ENCODE measurements at regions not wholly inside any gene's neighbourhood (a gene's known extent, or its start where the extent isn't known, plus 50 kb on each side); places are given as distances from the start of the nearest gene placed in this dataset.

DNA sequence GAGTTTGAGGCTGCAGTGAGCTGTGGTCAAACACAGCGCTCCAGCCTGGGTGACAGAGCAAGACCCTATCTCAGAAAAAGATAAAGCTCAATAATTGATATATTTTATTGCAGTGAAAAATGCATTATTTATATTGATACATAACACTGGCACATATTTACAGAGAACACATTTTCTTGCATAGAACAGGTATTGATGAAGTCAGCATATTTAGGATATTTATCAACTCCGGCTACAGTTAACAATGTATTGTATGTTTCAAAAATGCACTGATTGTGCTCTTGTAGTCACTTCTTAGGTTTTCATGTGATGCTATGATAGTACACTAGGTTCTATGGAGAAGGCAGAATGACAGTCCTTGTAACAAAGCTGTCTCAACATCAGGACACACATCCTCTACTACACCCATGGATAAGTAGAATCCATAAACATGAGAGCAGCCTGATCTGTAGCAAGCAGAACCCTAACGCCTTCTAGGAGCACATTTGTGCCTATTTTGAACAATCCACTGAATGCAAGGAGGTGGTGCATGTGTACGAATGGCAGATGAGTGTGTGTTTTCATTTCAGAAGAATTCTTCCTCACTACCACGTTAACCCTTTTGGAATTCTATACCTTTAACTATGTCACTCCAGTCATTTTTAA lies 586.1 kb upstream of the CELF2 start:
- no peaks in the 10 kb centered on the region for H3K27me3 ChIP-seq (ENCODE audit: control insufficient read depth in 1 of 2, insufficient read depth in 2 of 2, low read length in 2 of 2)
- no peaks in the 10 kb centered on the region for H3K4me1 ChIP-seq (ENCODE audit: control insufficient read depth in 2 of 2, insufficient read depth in 2 of 2, low read length in 1 of 2)
- no peaks in the 10 kb centered on the region for H3K9me3 ChIP-seq (ENCODE audit: control insufficient read depth in 2 of 2, insufficient read depth in 1 of 2, low read depth in 1 of 2, low read length in 1 of 2)
- no peaks in the 10 kb centered on the region for H3K36me3 ChIP-seq (ENCODE audit: control insufficient read depth in 2 of 2, insufficient read depth in 2 of 2, low read length in 1 of 2)
- WGBS, 2 donors = 71% methylated on average over 5 of the region's 5 CpGs
- no peak overlapping the region for H3K27ac ChIP-seq (ENCODE audit: low read depth in 2 of 2, low read length in 1 of 2)
- no peak overlapping the region for H3K4me3 ChIP-seq (ENCODE audit: low read depth in 1 of 2, low read length in 2 of 2)

DNA sequence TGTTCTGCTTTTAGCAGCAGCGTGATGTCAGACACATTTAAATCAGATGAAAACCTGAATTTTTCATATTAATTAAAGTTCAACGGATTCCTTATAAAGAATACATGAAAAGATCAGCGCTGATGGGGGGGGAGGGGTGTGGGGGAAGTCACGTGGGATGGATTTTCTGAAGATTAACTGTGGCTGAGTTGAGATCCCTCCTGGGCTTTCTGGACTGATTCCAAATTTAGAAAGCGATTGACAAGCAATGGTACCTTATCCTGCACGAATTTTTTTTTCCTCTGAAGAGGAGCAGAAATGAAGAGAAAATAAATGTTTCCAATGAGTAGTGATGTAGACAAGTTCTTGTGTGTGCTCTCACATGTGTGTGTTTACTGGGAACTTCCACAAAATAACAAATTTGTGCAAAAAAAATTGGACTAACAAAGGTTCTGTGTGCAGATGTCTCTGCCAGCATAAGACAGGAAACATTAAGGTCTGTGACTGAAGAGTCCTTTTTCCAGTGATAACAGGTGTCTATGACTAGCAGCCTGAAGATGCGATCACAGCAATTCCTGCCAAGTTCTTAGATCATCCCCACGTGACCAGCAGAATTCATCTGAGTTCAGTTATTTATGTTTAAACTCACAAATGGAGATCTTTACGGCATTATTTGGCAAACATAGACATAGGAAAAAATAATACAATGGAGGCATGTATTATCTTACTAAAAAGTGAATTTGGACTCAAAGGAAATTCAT lies 585.2 kb upstream of the CELF2 start:
- Histone ChIP-seq H3K9me3 (ENCODE audit: control insufficient read depth in 2 of 2, insufficient read depth in 1 of 2, low read depth in 1 of 2, low read length in 1 of 2) (no peaks in the 10 kb centered on the region), H3K4me3 (ENCODE audit: low read depth in 1 of 2, low read length in 2 of 2) (no peak overlapping the region), H3K4me1 (ENCODE audit: control insufficient read depth in 2 of 2, insufficient read depth in 2 of 2, low read length in 1 of 2) (no peaks in the 10 kb centered on the region), H3K27ac (ENCODE audit: low read depth in 2 of 2, low read length in 1 of 2) (no peak overlapping the region), H3K36me3 (ENCODE audit: control insufficient read depth in 2 of 2, insufficient read depth in 2 of 2, low read length in 1 of 2) (no peaks in the 10 kb centered on the region), H3K27me3 (ENCODE audit: control insufficient read depth in 1 of 2, insufficient read depth in 2 of 2, low read length in 2 of 2) (no peaks in the 10 kb centered on the region)
- WGBS, 2 donors = 40 to 50% methylated on average over 9 of the region's 9 CpGs

DNA sequence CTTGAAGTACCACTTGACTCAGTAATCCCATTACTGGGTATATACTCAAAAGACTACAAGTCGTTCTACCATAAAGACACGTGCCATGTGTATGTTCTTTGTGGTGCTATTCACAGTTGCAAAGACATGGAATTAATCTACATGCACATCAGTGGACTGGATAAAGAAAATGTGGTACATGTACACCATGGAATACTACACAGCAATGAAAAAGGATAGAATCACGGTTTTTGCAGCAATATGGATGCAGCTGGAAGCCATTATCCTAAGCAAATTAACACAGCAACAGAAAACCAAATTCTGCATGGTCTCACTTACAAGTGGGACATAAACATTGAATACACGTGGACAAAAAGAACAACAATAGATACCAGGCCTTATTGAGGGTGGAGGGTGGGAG lies 583.4 kb upstream of the CELF2 start:
- H3K4me1 ChIP-seq (ENCODE audit: control insufficient read depth in 2 of 2, insufficient read depth in 2 of 2, low read length in 1 of 2) = no peaks in the 10 kb centered on the region
- no peak overlapping the region for H3K27ac ChIP-seq (ENCODE audit: low read depth in 2 of 2, low read length in 1 of 2)
- H3K36me3 ChIP-seq (ENCODE audit: control insufficient read depth in 2 of 2, insufficient read depth in 2 of 2, low read length in 1 of 2) = no peaks in the 10 kb centered on the region
- no peak overlapping the region for H3K4me3 ChIP-seq (ENCODE audit: low read depth in 1 of 2, low read length in 2 of 2)
- H3K9me3 ChIP-seq (ENCODE audit: control insufficient read depth in 2 of 2, insufficient read depth in 1 of 2, low read depth in 1 of 2, low read length in 1 of 2) = no peaks in the 10 kb centered on the region
- H3K27me3 ChIP-seq (ENCODE audit: control insufficient read depth in 1 of 2, insufficient read depth in 2 of 2, low read length in 2 of 2) = no peaks in the 10 kb centered on the region
- 89 to 91% methylated on average over 4 of the region's 4 CpGs for whole genome bisulfite sequencing, 2 donors

DNA sequence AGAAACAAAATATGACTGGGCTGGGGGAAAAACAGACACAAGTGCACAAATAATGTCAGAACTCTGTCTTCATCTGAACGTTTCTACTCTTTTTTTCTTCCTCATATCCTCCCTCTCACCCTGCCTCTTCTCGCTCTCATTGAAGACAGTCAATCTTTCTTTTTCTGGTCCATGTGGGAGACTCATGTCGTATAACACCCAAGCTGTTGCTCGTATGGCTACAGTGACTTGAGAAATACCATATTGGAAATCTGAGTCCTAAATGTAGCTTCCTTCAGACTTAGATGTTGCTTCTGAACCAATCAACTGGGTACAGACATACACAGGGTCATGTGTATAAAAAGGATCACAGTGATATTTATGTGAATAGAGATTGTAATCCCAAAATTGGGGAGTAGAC lies 579.8 kb upstream of the CELF2 start:
- Histone ChIP-seq H3K4me3 (ENCODE audit: low read depth in 1 of 2, low read length in 2 of 2) (no peak overlapping the region), H3K9me3 (ENCODE audit: control insufficient read depth in 2 of 2, insufficient read depth in 1 of 2, low read depth in 1 of 2, low read length in 1 of 2) (no peaks in the 10 kb centered on the region), H3K4me1 (ENCODE audit: control insufficient read depth in 2 of 2, insufficient read depth in 2 of 2, low read length in 1 of 2) (no peaks in the 10 kb centered on the region), H3K27me3 (ENCODE audit: control insufficient read depth in 1 of 2, insufficient read depth in 2 of 2, low read length in 2 of 2) (no peaks in the 10 kb centered on the region), H3K36me3 (ENCODE audit: control insufficient read depth in 2 of 2, insufficient read depth in 2 of 2, low read length in 1 of 2) (no peaks in the 10 kb centered on the region), H3K27ac (ENCODE audit: low read depth in 2 of 2, low read length in 1 of 2) (no peak overlapping the region)
- 80 to 84% methylated on average over 4 of the region's 4 CpGs for WGBS, 2 donors

DNA sequence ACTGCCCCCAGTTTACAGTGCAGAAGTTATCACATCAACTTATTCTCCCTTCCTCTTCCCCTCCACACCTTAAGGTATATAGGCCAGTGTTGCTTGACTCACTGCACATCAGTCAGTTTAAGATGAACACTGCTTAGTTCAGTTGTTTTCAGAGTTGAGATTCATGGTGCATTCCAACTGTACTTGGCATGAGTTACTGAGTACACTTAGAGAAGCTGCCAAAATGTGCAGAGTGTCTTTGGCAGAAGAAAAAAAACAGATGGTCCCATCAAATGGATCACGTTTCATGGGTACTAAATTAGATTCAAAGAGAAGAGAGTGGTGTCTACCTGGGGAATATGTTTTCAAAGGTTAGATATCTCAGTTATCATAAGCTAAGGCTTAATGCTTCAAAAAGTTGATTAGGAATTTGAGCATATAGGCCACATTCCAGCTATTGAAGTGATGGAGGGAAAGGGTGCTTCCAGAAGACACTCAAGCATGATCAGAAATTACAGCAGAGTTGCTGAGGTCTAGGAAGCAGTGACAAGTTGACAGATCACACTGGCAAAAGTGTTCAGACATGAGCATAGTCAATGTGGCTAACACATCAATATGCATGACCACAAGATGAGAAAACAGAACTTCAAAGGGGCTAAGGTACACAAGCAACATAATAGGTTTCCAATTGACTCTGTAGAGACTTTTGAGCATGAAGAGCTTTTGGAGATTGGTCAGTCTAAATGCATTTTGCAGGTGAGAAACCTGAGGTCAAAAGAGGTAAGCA lies 579.2 kb upstream of the CELF2 start:
- H3K27me3 ChIP-seq (ENCODE audit: control insufficient read depth in 1 of 2, insufficient read depth in 2 of 2, low read length in 2 of 2) = no peaks in the 10 kb centered on the region
- no peak overlapping the region for H3K4me3 ChIP-seq (ENCODE audit: low read depth in 1 of 2, low read length in 2 of 2)
- H3K4me1 ChIP-seq (ENCODE audit: control insufficient read depth in 2 of 2, insufficient read depth in 2 of 2, low read length in 1 of 2) = no peaks in the 10 kb centered on the region
- 21 to 29% methylated on average over 1 of the region's 1 CpG for WGBS, 2 donors
- H3K36me3 ChIP-seq (ENCODE audit: control insufficient read depth in 2 of 2, insufficient read depth in 2 of 2, low read length in 1 of 2) = no peaks in the 10 kb centered on the region
- H3K27ac ChIP-seq (ENCODE audit: low read depth in 2 of 2, low read length in 1 of 2) = no peak overlapping the region
- H3K9me3 ChIP-seq (ENCODE audit: control insufficient read depth in 2 of 2, insufficient read depth in 1 of 2, low read depth in 1 of 2, low read length in 1 of 2) = no peaks in the 10 kb centered on the region

DNA sequence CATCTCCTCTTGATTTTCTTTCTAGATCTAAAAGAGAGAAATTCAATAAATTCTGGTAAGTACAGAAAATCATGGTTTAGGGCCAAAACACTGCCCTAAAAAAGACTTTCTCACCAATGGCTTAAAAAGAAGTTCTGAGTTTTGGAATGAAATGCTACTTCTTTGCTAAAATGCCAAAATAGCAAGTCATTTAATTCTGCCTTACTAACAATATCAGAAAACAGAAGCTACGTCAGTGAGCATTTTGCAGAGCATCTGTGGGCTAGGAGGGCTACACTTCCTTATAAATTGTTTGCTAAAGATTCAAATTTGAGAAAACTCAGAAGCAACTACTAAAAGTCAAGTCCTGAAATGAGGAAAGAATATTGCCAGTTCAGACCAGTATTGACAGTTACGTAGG lies 560.8 kb upstream of the CELF2 start:
- Histone ChIP-seq H3K27ac (ENCODE audit: low read depth in 2 of 2, low read length in 1 of 2) (no peak overlapping the region), H3K36me3 (ENCODE audit: control insufficient read depth in 2 of 2, insufficient read depth in 2 of 2, low read length in 1 of 2) (no peaks in the 10 kb centered on the region), H3K4me3 (ENCODE audit: low read depth in 1 of 2, low read length in 2 of 2) (no peak overlapping the region), H3K9me3 (ENCODE audit: control insufficient read depth in 2 of 2, insufficient read depth in 1 of 2, low read depth in 1 of 2, low read length in 1 of 2) (peaks cover 0 to 2% of the 10 kb centered on the region in 2 donors), H3K4me1 (ENCODE audit: control insufficient read depth in 2 of 2, insufficient read depth in 2 of 2, low read length in 1 of 2) (no peaks in the 10 kb centered on the region), H3K27me3 (ENCODE audit: control insufficient read depth in 1 of 2, insufficient read depth in 2 of 2, low read length in 2 of 2) (no peaks in the 10 kb centered on the region)
- 84 to 90% methylated on average over 2 of the region's 2 CpGs for WGBS, 2 donors

DNA sequence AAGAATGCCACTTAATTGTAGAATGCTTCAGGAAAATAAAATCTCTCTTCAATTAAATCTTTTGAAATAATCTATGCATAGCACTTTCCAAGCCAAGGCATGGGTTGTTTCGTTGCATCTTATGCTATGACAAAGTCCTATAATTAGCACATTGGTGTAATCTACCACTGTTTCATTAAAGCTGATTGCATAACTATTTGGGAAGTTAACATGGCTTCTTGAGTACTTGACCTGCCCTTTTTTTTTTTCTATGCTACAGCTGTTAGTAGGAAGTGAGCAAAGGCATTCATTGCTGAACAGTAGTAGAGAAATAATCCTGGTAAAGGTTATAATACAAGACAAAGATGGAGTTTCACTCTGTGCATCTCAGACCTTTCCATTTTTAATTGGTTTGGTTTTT lies 557.2 kb upstream of the CELF2 start:
- H3K4me3 ChIP-seq (ENCODE audit: low read depth in 1 of 2, low read length in 2 of 2) = no peak overlapping the region
- H3K4me1 ChIP-seq (ENCODE audit: control insufficient read depth in 2 of 2, insufficient read depth in 2 of 2, low read length in 1 of 2) = no peaks in the 10 kb centered on the region
- H3K27me3 ChIP-seq (ENCODE audit: control insufficient read depth in 1 of 2, insufficient read depth in 2 of 2, low read length in 2 of 2) = no peaks in the 10 kb centered on the region
- 34 to 45% methylated on average over 1 of the region's 1 CpG for WGBS, 2 donors
- H3K9me3 ChIP-seq (ENCODE audit: control insufficient read depth in 2 of 2, insufficient read depth in 1 of 2, low read depth in 1 of 2, low read length in 1 of 2) = no peaks in the 10 kb centered on the region
- H3K36me3 ChIP-seq (ENCODE audit: control insufficient read depth in 2 of 2, insufficient read depth in 2 of 2, low read length in 1 of 2) = no peaks in the 10 kb centered on the region
- H3K27ac ChIP-seq (ENCODE audit: low read depth in 2 of 2, low read length in 1 of 2) = no peak overlapping the region

DNA sequence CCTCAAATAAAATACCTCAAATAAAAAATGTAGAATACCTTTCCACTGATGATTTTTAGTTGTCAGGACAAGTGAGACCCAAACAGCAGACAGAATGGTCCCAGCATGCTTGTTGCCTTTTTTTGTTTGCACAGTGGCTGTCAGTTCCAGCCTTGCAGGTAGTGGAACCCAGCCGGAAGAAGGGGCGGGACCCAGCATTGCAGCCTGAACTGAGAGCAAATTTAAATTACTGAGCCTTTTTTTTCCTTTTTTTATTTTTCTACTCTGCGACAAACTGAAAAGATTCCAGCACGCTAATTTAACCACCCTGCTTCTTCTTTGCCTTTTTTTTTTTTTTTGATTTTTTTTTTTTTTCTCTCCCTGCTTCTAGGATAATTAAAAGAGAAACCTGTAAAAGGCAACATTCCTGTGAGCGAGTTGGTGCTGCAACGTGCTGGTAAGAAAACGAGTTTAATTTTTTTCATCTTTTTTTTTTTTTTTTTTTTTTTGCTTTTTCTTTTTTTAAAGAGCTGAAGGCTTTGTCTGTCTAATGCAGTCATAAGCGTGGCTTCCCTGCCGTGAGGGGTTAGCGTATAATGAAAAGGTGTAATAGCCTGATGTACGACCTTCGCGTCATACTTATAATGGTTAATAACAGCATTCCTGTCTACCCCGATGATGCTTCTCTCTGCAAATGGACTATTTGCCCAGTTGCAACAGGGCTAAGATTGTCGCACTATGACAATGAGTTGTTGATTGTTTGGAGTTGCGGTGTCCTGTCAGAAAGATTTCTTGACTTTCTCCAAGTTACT lies 555.3 kb upstream of the CELF2 start:
- Histone ChIP-seq H3K4me3 (ENCODE audit: low read depth in 1 of 2, low read length in 2 of 2) (no peak overlapping the region), H3K36me3 (ENCODE audit: control insufficient read depth in 2 of 2, insufficient read depth in 2 of 2, low read length in 1 of 2) (no peaks in the 10 kb centered on the region), H3K4me1 (ENCODE audit: control insufficient read depth in 2 of 2, insufficient read depth in 2 of 2, low read length in 1 of 2) (no peaks in the 10 kb centered on the region), H3K27ac (ENCODE audit: low read depth in 2 of 2, low read length in 1 of 2) (no peak overlapping the region), H3K9me3 (ENCODE audit: control insufficient read depth in 2 of 2, insufficient read depth in 1 of 2, low read depth in 1 of 2, low read length in 1 of 2) (no peaks in the 10 kb centered on the region), H3K27me3 (ENCODE audit: control insufficient read depth in 1 of 2, insufficient read depth in 2 of 2, low read length in 2 of 2) (no peaks in the 10 kb centered on the region)
- 54 to 61% methylated on average over 16 of the region's 16 CpGs for WGBS, 2 donors

DNA sequence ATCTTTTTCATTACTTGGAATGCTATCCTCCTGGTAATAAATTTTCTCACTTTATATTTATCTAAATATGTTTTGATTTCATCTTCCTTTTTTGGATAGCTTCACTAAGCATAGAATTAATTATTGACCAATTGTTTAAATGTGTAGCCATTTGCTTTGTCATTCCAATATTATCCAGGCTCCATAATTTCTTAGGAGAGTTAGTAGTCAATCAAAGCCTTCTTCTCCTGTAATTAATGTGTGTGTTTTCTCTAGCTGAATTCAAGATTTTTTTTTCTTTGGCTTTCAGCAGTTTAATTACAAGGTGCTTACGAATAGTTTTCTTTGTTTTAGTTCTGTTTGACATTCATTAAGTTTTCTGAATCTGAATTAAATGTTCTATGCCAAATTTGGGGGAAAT lies 545.9 kb upstream of the CELF2 start:
- no peaks in the 10 kb centered on the region for H3K27me3 ChIP-seq (ENCODE audit: control insufficient read depth in 1 of 2, insufficient read depth in 2 of 2, low read length in 2 of 2)
- no peak overlapping the region for H3K4me3 ChIP-seq (ENCODE audit: low read depth in 1 of 2, low read length in 2 of 2)
- H3K27ac ChIP-seq (ENCODE audit: low read depth in 2 of 2, low read length in 1 of 2) = no peak overlapping the region
- no peaks in the 10 kb centered on the region for H3K9me3 ChIP-seq (ENCODE audit: control insufficient read depth in 2 of 2, insufficient read depth in 1 of 2, low read depth in 1 of 2, low read length in 1 of 2)
- WGBS, 2 donors = 77 to 81% methylated on average over 1 of the region's 1 CpG
- no peaks in the 10 kb centered on the region for H3K36me3 ChIP-seq (ENCODE audit: control insufficient read depth in 2 of 2, insufficient read depth in 2 of 2, low read length in 1 of 2)
- no peaks in the 10 kb centered on the region for H3K4me1 ChIP-seq (ENCODE audit: control insufficient read depth in 2 of 2, insufficient read depth in 2 of 2, low read length in 1 of 2)

Measured in esophagus (tissue), 2 donors.